ENCODE measurements at regions not wholly inside any gene's neighbourhood (a gene's known extent, or its start where the extent isn't known, plus 50 kb on each side); places are given as distances from the start of the nearest gene placed in this dataset.

DNA sequence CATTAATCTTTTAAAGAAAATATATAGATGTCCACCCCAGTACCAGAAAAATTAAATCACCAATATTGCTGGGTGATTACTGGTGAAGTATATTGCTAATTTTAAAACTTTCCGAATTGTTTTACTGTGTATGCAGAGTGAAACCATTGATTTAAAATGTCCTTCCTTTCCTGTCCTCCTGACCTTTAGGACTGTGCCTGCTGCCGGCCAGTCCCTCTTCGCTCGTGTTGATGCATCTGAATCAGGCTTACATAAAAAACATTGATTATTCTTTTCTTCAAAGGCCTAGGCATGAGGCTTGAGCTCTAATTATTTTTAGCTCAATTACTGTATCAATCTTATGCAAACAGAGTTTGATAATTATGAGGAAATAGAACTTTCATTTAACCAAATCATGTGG lies 1128.1 kb downstream of the BRINP3 start:
- TF ChIP-seq, protein P1, sequence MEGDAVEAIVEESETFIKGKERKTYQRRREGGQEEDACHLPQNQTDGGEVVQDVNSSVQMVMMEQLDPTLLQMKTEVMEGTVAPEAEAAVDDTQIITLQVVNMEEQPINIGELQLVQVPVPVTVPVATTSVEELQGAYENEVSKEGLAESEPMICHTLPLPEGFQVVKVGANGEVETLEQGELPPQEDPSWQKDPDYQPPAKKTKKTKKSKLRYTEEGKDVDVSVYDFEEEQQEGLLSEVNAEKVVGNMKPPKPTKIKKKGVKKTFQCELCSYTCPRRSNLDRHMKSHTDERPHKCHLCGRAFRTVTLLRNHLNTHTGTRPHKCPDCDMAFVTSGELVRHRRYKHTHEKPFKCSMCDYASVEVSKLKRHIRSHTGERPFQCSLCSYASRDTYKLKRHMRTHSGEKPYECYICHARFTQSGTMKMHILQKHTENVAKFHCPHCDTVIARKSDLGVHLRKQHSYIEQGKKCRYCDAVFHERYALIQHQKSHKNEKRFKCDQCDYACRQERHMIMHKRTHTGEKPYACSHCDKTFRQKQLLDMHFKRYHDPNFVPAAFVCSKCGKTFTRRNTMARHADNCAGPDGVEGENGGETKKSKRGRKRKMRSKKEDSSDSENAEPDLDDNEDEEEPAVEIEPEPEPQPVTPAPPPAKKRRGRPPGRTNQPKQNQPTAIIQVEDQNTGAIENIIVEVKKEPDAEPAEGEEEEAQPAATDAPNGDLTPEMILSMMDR (IDR thresholded peaks at IDR 0.05), result no peak
- TF ChIP-seq POLR2A (IDR thresholded peaks at IDR 0.05), result no peak
